Limb (tissue), 2 donors: ENCODE measurements at regions not wholly inside any gene's neighbourhood (a gene's known extent, or its start where the extent isn't known, plus 50 kb on each side); places are given as distances from the start of the nearest gene placed in this dataset.
A peak's percentile ranks its signal among the peaks of the same experiment; 100 is the strongest.
"Not testable (repeated sequence)": the region's sequence is repeated elsewhere in the genome, so short reads cannot be mapped to it uniquely, and the experiment has no call there.

Experiments used
- DNase-seq, 2 donors: peaks; one replicate each; pipeline ENCODE4 v3.0.0-alpha.2; 2016; ENCODE audit errors: extremely low spot score in 2 of 2

DNA sequence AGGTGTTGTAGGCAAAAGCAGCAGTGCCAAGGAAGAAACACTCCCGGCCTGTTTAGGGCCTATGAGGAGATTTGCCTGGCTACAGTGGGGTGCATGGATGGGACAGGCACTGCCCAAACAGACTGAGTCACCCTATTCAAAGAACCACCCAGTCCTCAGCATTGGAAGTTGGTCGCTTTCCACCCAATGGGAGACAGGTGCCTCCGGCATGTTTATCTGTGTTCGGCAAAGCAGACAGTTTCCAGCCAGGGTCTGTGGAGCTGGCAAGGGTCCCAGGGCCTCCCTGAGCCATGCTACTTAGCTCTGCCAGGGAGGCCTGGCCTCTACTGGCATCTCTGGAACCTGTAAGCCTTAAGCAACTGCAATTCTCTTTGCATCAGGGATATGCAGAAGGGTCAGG, 165.1 kb upstream of the ATP6AP2 start:
- no peak for DNase-seq

DNA sequence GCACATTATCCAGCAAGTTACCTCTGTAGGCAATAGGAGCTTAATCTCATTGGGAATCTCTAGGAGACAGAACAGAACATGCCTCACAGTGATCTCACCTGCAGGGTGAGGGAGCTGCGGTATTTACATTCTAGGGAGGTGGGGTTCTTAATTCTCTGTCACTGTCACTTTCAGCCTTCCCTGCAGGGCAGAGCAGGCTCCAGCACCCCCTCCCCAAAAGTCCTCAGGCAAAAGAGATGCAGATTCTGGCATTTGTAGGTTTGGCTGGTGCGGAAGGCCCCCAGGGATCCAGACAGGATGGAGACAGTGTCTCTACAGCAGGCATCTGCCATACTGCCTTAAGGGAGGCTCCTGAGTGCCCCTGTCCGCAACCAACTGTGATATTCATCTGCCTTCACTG, 166.4 kb upstream of the ATP6AP2 start:
- no peak for DNase-seq

DNA sequence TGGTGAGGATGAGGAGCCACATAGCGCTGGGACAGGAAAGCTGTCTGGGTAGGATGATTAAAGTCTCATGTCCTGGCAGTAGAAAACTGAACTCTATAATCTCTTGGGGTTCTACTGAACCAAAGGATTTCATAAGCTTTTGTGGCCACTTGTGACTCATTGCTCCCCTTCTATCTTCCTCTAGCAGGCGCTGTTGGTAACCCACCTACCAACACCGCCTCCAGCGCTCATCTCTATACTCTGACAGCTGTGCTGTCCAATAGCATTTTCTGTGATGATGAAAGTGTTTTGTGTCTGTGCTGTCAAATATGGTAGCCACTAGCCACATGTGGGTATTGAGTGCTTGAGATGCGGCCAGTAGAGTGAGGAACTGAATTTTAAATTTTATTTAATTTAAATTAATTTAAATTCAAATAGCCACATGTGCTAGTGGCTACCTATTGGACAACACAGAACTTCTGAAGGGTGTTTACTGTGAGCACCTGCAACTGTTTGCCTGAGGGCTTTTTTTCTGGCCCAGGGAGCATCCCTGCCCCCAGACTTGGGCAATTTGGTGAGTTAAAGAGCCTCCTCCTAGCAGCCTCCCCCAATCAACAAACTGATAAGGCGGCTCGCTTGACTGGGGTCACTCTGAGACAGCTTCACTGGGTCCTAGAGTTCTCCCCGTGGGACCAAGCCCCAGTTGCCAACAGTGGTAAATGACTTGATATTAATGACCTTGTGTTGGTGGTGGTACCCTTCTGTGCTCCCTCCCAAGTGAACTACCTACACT, 169.2 kb upstream of the ATP6AP2 start:
- no peak for DNase-seq

DNA sequence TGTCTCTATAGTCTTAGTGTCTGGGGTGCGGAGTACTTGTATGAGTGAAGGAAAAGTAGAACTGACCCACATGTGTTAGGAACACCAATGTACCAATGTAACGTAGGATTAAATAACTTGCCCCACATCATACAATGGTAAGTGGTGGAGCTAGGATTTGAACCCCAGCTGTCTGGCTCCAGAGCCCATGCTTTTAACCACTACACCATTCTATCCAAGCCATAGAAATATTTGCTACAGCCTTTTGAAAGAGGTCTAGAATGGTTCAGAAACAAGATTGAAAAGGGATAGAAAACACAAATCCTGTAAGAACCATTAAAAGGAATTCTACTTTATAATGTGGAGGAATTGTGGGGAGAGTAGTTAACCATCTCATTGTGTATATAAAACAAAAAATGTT, 169.9 kb upstream of the ATP6AP2 start:
- no peak for DNase-seq

DNA sequence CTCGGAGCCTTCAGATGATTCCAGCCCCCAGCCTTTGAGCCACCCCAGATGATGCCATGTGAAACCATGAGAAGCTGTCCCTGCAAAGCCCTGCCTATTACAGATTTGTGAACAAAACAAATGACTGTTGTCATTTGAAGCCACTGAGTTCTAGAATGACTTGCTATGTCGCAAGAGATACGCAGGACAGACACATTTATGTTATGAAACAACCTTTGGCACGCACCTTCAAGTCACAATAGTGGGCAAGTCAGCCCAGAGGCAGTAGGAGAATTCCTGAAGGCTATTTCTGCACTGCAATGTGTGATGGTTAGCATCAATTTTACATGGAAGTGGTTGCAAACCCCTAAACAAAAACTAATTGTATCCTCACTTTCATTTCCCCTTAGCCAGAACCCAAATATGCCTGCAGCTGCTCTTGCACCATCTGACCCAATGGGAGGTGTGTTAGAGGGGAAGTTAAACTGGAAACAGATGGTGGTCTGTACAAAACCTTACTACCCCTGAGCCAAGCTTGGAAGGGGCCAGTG, 174.4 kb upstream of the ATP6AP2 start:
- DNase-seq, result peak in 1 of 2 donors; percentile 7

DNA sequence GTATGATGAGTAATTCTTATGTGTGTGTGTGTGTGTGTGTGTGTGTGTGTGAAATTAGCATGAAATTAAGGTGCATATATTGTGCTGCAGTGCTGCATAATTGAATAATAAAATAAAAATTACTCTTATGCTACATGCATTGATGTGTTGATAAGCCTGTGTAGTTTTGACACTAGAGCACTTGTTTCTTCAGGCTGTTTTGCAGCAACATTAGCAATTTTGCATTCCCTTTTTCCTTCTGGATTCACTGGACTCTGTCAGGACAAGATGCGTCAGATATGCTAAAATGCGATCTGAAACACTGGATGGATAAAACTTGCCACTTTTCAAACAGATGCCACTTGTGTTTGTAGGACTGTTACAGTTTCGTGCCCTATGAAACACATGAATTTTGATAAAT, 175.4 kb upstream of the ATP6AP2 start:
- no peak for DNase-seq

DNA sequence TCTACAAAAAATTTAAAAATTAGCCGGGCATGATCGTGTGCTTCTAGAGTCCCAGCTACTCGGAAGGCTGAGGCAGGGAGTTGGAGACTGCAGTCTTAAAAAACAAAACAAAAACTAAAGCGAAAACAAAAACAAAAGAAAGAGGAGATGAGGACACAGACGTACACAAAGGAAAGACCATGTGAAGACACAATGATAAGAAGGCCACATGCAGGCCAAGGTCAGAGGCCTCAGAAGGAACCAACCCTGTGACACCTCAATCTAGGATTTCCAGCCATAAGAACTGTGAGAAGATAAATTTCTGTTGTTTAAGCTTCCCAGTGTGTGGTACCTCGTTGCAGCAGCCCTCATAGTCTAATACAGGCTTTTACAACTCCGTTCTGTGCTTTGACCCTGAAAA, 177.0 kb upstream of the ATP6AP2 start:
- DNase-seq, result no peak

DNA sequence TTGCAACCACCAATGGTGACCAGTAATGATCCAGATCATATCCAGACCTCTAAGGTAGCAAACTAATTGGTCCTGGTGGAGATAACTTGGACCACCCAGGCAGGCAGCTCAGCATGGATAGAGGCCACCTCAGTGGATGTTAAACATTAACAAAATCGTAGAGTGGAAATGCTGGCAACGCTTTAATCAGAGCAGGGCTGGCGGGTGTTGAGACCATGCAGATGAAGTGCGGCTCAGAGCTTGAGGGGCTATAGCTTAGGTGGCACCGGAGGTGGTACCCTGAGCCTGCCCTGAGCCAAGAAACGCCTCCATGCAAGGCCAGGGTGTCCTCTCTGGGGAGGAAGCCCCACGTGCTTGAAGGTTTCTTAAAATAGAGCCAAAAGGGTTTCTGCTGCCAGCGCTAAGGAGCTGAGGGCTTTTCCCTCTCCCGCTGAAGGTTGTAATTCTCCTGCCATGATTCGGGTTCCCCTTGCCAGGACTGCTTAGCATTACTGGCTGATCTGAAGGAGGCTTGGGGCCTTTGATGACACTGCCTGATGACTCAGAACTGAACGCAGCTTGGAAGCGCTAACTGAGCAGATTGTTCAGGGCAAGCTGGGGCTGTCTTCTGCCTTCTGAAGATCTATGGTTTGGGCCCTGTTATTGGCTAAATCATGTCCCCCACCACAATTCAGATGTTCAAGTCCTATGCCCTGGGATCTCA, 177.8 kb upstream of the ATP6AP2 start:
- no peak for DNase-seq

DNA sequence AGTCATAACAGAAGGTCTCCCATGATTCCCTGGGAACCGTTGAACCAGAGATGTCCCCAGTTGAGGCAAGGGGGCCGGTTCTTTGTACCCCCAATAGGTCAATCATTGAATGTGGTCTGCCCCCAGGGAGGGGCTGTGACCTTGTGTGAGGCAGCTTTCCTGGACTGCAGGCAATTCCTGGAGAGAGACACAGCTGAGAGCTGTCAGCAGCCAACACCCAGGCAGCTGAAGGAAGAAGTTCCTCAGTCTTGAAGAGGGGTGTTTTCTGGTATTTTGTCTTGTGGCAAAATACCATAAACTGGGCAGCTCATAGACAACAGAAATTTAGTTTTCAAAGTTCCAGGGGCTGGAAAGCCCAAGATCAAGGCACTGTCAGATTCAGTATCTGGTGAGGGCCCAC, 185.7 kb upstream of the ATP6AP2 start:
- no peak for DNase-seq

DNA sequence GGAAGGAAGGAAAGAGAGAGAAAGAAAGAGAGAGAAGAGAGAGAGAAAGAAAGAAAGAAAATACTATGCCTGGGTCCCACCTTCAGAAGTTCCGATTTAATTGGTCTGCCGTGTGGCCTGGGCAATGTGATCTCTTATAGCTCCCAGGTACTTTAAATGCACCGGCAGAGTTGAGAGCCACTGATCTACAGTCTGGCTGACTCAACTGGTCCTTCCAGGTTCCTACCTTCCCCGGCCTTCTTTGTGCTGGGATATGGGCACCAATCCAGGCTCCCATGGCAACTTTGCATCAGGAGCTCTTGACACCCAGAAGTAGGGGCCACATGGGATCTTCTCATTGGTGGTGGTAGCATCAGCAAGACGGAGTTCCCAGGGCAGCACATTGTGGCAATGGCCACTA, 186.5 kb upstream of the ATP6AP2 start:
- no peak for DNase-seq

DNA sequence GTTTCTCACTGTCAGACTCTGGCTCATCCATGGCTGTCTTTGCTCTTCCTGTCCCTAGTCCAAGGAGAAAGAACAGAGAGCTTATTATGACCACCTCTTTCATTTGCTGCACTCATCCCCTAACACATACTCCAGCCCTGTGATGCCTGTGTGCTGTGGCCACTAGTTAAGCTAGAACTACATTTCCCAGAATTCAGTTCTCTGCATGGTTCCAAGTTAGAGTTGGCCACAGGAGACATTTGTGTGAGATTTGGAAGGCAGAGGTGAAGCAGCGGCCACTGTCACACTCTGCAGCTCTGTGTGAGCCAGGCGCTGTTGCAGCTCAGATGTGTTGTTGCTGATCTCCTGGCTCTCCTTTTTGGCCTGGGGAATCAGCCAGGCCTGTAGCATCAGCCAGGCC, 188.2 kb upstream of the ATP6AP2 start:
- DNase-seq, result no peak

DNA sequence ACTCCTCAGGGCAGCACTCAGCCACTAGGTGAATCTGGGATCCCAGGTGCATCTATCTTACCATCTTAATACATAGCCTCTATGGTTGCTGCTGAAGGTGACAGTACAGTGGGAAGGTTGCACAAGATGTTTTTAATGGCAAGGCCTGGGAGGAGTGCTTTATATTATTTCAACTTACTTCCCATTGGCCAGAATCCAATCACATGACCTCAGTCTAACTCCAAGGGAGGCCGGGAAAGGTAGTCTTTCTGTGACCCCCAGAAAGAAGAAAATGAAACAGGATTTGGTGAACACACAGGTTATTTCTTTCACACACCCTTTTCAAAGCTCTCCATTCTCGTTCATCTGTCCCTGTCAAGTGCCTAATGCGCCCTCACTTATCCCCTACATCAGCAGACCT, 189.1 kb upstream of the ATP6AP2 start:
- DNase-seq, result no peak

DNA sequence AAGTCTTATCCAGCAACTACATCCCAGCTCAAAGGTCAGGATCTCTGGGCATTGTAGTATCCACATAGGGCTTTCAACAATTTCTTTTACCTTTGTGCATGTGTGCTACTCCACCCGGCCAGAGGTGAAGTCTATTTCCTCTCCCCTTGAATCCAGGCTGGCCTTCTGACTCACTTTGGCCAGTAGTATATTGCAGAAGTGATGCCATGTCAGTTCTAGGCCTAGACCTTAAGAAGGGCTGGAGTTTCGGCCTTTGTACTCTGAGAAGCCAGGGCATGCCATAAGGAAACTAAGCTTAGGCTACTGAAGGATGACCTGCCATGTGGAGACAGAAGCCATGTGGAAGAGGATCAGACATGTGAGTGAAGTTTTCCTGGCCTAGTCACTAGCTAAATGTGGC, 191.2 kb upstream of the ATP6AP2 start:
- DNase-seq, result no peak

DNA sequence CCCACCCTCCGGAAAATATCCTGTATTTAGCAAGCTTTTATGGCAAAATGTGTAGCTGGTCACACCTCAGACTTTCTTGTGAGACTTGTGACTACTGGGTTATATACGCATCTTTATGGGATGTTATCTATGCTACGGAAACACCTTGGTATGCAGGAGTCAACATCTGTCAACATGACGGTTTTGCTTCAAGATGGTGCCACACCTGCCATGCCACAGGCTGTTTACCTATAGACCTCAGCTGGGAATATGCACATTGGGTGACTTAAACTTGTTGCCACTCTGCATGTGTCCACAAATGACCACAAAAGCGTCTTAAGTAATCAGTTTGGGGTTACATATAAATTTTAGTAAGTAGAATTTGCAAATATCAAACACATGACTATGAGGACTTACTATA, 192.3 kb upstream of the ATP6AP2 start:
- DNase-seq, result no peak

DNA sequence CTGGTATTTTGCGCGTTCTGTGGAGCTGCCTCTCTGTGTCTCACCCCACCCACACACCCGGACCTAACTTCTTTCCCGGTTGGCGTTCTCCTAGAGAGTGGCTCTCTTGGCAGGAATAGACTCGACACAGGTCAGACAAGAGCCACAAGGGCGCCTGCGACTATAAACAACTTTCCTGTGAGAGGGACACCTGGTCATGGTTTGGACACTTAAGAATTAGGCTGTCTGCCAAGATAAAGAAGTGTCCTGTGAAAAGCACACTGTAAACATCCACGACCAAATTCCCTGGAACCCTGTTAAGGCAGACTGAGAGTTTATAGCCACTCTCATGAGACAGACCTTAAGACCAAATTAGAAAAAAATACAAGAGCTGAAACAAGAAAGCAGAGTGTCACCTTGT, 192.9 kb upstream of the ATP6AP2 start:
- not testable (repeated sequence) for DNase-seq

DNA sequence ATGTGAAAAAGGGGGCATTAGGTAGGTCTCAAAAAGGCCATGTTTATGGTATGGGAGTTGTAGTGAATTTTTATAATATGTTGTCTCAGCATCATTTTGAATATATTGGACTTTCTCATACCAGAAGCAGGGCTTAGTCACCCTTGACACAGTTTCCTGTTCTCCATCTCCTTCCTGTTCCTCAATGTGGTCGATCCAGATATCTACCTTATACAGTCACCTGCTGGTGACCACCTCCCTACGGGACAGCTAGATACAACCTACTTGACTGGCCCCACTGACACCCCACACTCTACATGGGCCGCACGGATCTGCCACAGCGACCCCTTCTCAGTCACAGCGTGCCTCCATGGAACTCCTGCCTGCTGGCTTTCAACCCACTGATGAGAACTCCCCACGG, 193.5 kb upstream of the ATP6AP2 start:
- DNase-seq, result not testable (repeated sequence)

DNA sequence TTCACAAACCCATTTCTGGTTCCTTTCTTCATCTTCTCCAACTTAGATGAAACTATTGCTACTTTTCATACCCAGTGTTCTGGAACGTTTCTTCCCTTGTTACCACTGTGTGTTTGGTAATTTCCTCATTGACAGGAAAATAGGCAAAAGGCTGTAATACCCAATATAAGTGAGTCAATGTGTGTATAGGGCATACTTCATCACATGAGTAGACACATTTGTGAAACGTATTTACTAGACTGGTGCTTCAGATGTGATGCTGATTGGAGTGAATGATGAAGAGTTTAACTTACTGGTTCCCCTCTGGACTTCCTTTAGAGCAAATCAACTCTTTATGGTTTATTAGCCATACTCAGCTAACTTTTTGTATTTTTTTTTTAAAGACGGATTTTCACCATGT, 195.1 kb upstream of the ATP6AP2 start:
- no peak for DNase-seq

DNA sequence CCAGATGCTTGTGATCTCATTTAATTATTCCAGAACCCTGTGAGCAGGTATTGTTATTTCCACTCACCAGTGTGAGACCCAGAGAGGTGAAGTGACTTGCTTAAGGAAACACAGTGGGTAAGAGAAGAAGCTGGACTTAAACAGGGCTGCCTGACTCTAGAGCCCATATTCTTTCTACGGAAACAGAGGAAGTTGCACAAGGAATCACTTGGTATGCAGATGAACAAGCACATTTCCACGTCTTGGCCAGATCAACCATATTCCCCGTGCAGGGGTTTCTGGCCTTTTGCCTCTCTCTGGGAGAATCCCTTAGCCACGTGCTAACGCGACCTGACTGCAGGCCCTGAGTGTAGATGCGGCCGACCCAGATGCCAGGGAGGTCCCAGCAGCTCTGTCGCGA, 195.5 kb upstream of the ATP6AP2 start:
- no peak for DNase-seq

DNA sequence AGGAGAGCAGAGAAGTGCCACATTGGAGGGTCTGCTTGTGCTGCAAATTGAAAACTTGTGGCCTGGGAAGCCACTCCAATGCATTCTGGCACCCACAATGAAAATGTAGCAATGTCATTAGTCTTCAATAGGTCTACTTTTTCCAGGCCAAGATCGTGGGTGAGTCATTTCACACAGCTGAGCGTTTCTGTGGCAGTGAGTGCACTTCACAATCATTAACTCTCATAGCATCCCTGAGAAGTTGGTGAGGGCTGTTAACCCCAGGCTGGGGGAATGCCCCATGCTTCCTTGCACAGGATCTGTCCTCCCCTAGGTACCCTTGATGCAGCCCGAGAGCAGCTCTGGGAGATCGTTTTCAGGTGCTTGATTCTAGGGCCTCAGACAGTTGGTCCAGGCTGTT, 196.8 kb upstream of the ATP6AP2 start:
- no peak for DNase-seq

DNA sequence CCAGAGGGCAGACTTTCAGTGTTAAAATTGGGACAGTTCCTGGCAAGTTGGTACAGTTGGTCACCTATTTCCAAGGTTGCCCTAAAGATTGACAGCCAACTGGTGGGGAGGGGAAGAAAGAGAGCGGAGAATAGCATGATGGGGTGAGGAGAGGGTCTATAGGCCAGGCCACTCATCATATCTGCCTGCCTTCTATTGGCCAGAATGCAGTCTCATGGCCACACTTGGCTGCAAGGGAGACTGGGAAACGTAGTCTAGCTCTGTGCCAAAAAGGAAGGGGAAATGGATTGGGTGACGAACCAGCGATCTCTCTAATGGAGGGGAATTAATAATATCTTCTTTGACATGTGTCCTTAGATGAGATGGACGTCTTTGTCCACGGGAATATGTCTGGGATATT, 197.4 kb upstream of the ATP6AP2 start:
- DNase-seq, result no peak

DNA sequence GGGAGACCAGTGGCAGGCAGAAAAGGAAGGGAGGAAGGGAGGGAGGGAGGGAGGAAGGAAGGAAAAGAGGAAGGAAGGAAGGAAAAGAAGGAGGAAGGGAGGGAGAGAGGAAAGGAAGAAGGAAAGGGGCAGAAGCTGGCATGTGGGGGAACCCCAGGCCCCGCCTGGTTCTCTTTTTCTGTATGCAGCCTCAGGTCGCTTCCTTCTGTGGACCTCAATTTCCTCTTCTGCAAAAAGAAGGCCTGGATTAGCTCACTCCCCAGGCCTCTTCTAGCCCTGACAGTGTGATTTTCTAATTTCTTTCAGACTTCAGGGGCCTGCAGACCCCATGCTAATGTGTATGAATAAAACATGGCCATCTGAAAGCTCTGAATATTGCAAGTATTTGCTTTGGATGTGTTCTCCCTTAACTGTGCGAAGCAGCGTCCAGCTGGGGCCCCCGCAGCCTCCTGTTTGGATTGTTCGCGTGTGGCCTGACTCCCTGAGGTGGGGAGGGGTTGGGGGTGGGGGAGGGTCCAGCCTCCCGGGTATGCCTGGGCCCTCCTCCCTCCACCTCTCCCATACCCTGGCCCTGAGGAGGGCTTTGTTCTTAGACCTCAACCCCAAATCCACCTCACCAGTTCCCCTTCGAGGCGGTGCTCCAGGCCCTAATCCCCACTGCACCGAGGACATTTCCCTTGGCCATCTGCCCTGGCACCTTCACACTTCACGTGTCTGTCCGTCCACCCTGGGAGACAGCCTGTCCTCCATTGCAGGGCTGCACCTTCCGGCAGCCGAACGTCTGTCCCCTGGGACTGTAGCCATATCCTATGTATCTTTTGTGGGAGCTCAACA, 199.9 kb upstream of the ATP6AP2 start:
- peak in 1 of 2 donors; percentile 30 for DNase-seq

DNA sequence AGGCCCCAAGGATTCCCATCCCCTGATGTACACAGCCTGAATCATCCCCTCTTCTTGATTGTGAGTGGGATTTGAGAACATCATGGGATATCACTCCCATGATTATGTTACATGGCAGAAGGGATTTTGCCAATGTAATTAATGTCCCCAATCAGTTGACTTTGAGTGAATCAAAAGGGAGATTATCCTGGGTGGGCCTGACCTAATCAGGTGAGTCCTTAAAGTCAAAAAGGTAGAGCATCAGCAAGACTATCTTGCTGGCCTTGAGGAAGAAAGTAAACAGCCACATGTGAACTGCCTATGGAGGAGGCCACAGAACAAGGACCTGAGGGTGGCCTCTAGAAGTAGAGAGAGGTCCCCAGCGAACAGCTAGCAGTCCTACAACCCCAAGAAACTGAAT, 203.1 kb upstream of the ATP6AP2 start:
- DNase-seq, result no peak
